NCI-H524 treated with DMSO at 0.1 percent for 48 hours (cell line): ENCODE measurements at regions not wholly inside any gene's neighbourhood (a gene's known extent, or its start where the extent isn't known, plus 50 kb on each side); places are given as distances from the start of the nearest gene placed in this dataset.
"Not testable (repeated sequence)": the region's sequence is repeated elsewhere in the genome, so short reads cannot be mapped to it uniquely, and the experiment has no call there.

ENCODE experiments used
- DNase-seq: peaks from one replicate; lab custom pipeline; 2025; lab: John Stamatoyannopoulos, UW

GRCh38 chr12:14213542-14213941 is 151.9 kb upstream of the ATF7IP start:
- DNase-seq: no peak

GRCh38 chr12:14214495-14214894 is 151.0 kb upstream of the ATF7IP start:
- DNase-seq: no peak

GRCh38 chr12:14215949-14216348 is 149.5 kb upstream of the ATF7IP start:
- not testable (repeated sequence) for DNase-seq

GRCh38 chr12:14216405-14217294 is 148.8 kb upstream of the ATF7IP start:
- no peak for DNase-seq

GRCh38 chr12:14219156-14219555 is 146.3 kb upstream of the ATF7IP start:
- no peak for DNase-seq

- not testable (repeated sequence) for DNase-seq
Measured at GRCh38 chr12:14219670-14220069, 145.8 kb upstream of the ATF7IP start.

- no peak for DNase-seq
Measured at GRCh38 chr12:14225064-14225463, 140.4 kb upstream of the ATF7IP start.

GRCh38 chr12:14235176-14235575 is 130.3 kb upstream of the ATF7IP start:
- DNase-seq: not testable (repeated sequence)

- DNase-seq: not testable (repeated sequence)
Measured at GRCh38 chr12:14236641-14237040, 128.8 kb upstream of the ATF7IP start.

- DNase-seq: no peak
Measured at GRCh38 chr12:14238221-14238792, 127.2 kb upstream of the ATF7IP start.

- no peak for DNase-seq
Measured at GRCh38 chr12:14239350-14239934, 126.0 kb upstream of the ATF7IP start.

- DNase-seq: no peak
Measured at GRCh38 chr12:14239935-14240872, 125.3 kb upstream of the ATF7IP start.

- DNase-seq: no peak
Measured at GRCh38 chr12:14240873-14241220, 124.6 kb upstream of the ATF7IP start.

- not testable (repeated sequence) for DNase-seq
Measured at GRCh38 chr12:14242825-14243224, 122.7 kb upstream of the ATF7IP start.

GRCh38 chr12:14243941-14244340 is 121.5 kb upstream of the ATF7IP start:
- no peak for DNase-seq

GRCh38 chr12:14244876-14245669 is 120.4 kb upstream of the ATF7IP start:
- DNase-seq: no peak

- DNase-seq: no peak
Measured at GRCh38 chr12:14247166-14247565, 118.3 kb upstream of the ATF7IP start.

- DNase-seq: no peak
Measured at GRCh38 chr12:14249368-14249767, 116.1 kb upstream of the ATF7IP start.

- DNase-seq: no peak
Measured at GRCh38 chr12:14252697-14253096, 112.8 kb upstream of the ATF7IP start.

- no peak for DNase-seq
Measured at GRCh38 chr12:14253496-14253895, 112.0 kb upstream of the ATF7IP start.

- DNase-seq: no peak
Measured at GRCh38 chr12:14254781-14255180, 110.7 kb upstream of the ATF7IP start.
